Lower leg skin (tissue), 4 donors: ENCODE measurements at regions not wholly inside any gene's neighbourhood (a gene's known extent, or its start where the extent isn't known, plus 50 kb on each side); places are given as distances from the start of the nearest gene placed in this dataset.

ENCODE experiments used
- DNase-seq, 2 donors: peaks; one replicate each; pipeline ENCODE4 v3.0.0-alpha.2; 2019; ENCODE audit warnings: low spot score in 2 of 2
- H3K4me3 ChIP-seq: fragments of 200-600 bp; sonication (generic); 2 replicates; pipeline ENCODE4 v1.5.1; 2017; ENCODE audit warnings: mild to moderate bottlenecking, low read depth; ENCODE audit not compliant: poor library complexity, severe bottlenecking
- CTCF ChIP-seq, 3 donors: fragments of 450-650 bp; IDR thresholded peaks; one replicate each; pipeline ENCODE4 v1.5.1; 2016; ENCODE audit warnings: antibody characterized with exemption in 3 of 3, mild to moderate bottlenecking in 3 of 3, moderate library complexity in 2 of 3
- POLR2A ChIP-seq, 2 donors: fragments of 450-650 bp; IDR thresholded peaks; one replicate each; pipeline ENCODE4 v1.6.1; 2016 to 2017; ENCODE audit warnings: antibody characterized with exemption in 2 of 2, mild to moderate bottlenecking in 1 of 2, moderate library complexity in 1 of 2
- WGBS, 2 donors: methylation state at CpG; one replicate each; pipeline ENCODE4 v1.1.5; 2018; 5-methylcytosine and 5-hydroxymethylcytosine counted together
- intact Hi-C: fragments of 100-400 bp; cut with DNase I; formaldehyde crosslinking; loops from one replicate; pipeline ENCODE4 v1.15.0; 2023; ENCODE audit warnings: low total_unique reads

GRCh38 chrX:134115270-134115669 lies 121.7 kb upstream of the CCDC160 start:
- intact Hi-C loops = no loop called here
- no peak for DNase-seq
- 84 to 91% methylated on average over 3 of the region's 3 CpGs for WGBS, 2 donors

GRCh38 chrX:134137341-134137740 lies 99.6 kb upstream of the CCDC160 start:
- WGBS, 2 donors = 58 to 65% methylated on average over 1 of the region's 1 CpG
- TF ChIP-seq CTCF (IDR thresholded peaks at IDR 0.05) (no peak), POLR2A (IDR thresholded peaks at IDR 0.05) (no peak)
- intact Hi-C loops = no loop called here
- H3K4me3 ChIP-seq = no peak overlapping the region
- DNase-seq = no peak

More at GRCh38 chrX:134115270-134115669, 121.7 kb upstream of the CCDC160 start:
- no peak overlapping the region for H3K4me3 ChIP-seq
- TF ChIP-seq POLR2A (IDR thresholded peaks at IDR 0.05) = no peak
- no peak for TF ChIP-seq CTCF (IDR thresholded peaks at IDR 0.05)

- no peak for DNase-seq
- intact Hi-C loops = no loop called here
- TF ChIP-seq CTCF (IDR thresholded peaks at IDR 0.05) = no peak
- no peak for TF ChIP-seq POLR2A (IDR thresholded peaks at IDR 0.05)
- WGBS, 2 donors = 49 to 51% methylated on average over 3 of the region's 3 CpGs
- H3K4me3 ChIP-seq = no peak overlapping the region
Observed at GRCh38 chrX:134139090-134139489, 97.9 kb upstream of the CCDC160 start.

GRCh38 chrX:134144231-134144630 lies 92.8 kb upstream of the CCDC160 start:
- WGBS, 2 donors = 58 to 60% methylated on average over 1 of the region's 1 CpG

GRCh38 chrX:134146493-134146892 lies 90.5 kb upstream of the CCDC160 start:
- intact Hi-C loops = no loop called here
- no peak overlapping the region for H3K4me3 ChIP-seq
- WGBS, 2 donors = 77 to 85% methylated on average over 6 of the region's 6 CpGs
- no peak for DNase-seq
- no peak for TF ChIP-seq CTCF (IDR thresholded peaks at IDR 0.05)
- TF ChIP-seq POLR2A (IDR thresholded peaks at IDR 0.05) = no peak

More at GRCh38 chrX:134144231-134144630, 92.8 kb upstream of the CCDC160 start:
- intact Hi-C loops = no loop called here
- TF ChIP-seq POLR2A (IDR thresholded peaks at IDR 0.05) = no peak
- no peak for TF ChIP-seq CTCF (IDR thresholded peaks at IDR 0.05)
- no peak for DNase-seq
- no peak overlapping the region for H3K4me3 ChIP-seq

GRCh38 chrX:134148172-134148692 lies 88.8 kb upstream of the CCDC160 start:
- intact Hi-C loops = no loop called here
- TF ChIP-seq POLR2A (IDR thresholded peaks at IDR 0.05) = no peak
- no peak for TF ChIP-seq CTCF (IDR thresholded peaks at IDR 0.05)
- H3K4me3 ChIP-seq = no peak overlapping the region
- no peak for DNase-seq
- 67% methylated on average over 8 to 9 of the region's 9 CpGs for WGBS, 2 donors
